ENCODE measurements at regions not wholly inside any gene's neighbourhood (a gene's known extent, or its start where the extent isn't known, plus 50 kb on each side); places are given as distances from the start of the nearest gene placed in this dataset.

GRCh38 chr10:43749145-43749576 lies 100.5 kb upstream of the ZNF32 start:
- no peak for TF ChIP-seq CTCF (IDR thresholded peaks at IDR 0.05; ENCODE audit: low read depth, low read length)
- no peak for DNase-seq (ENCODE audit: extremely low read depth, low read depth)

DNA sequence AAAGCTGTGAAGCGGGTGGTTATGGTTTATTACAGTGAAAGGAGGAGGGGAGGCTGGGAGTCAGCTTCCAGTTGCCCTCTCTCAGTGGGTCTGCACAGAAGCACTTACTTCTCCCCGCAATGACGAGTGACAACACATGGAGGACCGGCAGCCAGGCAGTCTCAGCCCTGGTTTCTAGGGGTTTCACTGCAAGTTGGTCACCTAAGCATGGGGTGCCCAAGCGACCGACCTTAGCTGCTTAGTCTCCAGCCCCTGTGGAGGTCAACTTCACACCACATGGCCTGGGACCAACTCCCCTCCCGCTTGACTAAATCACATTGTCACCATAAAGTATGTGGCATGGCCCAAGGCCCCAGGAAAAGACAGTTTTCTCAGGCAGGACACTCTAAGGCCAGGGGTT lies 99.9 kb upstream of the ZNF32 start:
- TF ChIP-seq CTCF (IDR thresholded peaks at IDR 0.05; ENCODE audit: low read depth, low read length) = no peak
- DNase-seq (ENCODE audit: extremely low read depth, low read depth) = no peak

- no peak for TF ChIP-seq CTCF (IDR thresholded peaks at IDR 0.05; ENCODE audit: low read depth, low read length)
- DNase-seq (ENCODE audit: extremely low read depth, low read depth) = no peak
These were observed 98.2 kb upstream of the ZNF32 start for GRCh38 chr10:43746906-43747305.

- DNase-seq (ENCODE audit: extremely low read depth, low read depth) = peak; percentile 44
- no peak for TF ChIP-seq CTCF (IDR thresholded peaks at IDR 0.05; ENCODE audit: low read depth, low read length)
These were observed 90.5 kb upstream of the ZNF32 start for GRCh38 chr10:43739161-43739560.

DNA sequence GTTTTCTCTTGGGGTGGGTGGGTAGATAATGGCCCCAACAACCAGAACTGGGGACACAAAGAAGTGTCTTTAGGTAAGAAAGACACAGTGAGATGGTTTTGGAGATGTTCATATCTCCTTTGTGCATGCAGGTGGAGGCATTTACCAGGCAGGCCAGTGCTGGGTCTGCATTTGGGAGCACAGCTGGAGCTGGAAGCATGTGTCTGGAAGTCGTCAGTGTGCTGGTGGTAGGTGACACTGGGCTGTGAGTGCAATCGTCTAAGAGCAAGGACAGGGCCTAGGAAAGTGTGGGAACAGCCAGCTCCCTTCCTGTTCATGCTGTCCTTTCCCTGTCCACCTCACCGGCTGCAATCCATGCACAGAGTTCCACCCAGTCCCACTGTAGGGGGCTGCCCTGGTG lies 88.3 kb upstream of the ZNF32 start:
- TF ChIP-seq CTCF (IDR thresholded peaks at IDR 0.05; ENCODE audit: low read depth, low read length) = no peak
- DNase-seq (ENCODE audit: extremely low read depth, low read depth) = no peak

- DNase-seq (ENCODE audit: extremely low read depth, low read depth) = no peak
- TF ChIP-seq CTCF (IDR thresholded peaks at IDR 0.05; ENCODE audit: low read depth, low read length) = no peak
These were observed 87.2 kb upstream of the ZNF32 start for GRCh38 chr10:43735907-43736306.

- no peak for TF ChIP-seq CTCF (IDR thresholded peaks at IDR 0.05; ENCODE audit: low read depth, low read length)
- DNase-seq (ENCODE audit: extremely low read depth, low read depth) = no peak
These were observed 86.0 kb upstream of the ZNF32 start for GRCh38 chr10:43734716-43735115.
